ENCODE measurements at regions not wholly inside any gene's neighbourhood (a gene's known extent, or its start where the extent isn't known, plus 50 kb on each side); places are given as distances from the start of the nearest gene placed in this dataset.

DNA sequence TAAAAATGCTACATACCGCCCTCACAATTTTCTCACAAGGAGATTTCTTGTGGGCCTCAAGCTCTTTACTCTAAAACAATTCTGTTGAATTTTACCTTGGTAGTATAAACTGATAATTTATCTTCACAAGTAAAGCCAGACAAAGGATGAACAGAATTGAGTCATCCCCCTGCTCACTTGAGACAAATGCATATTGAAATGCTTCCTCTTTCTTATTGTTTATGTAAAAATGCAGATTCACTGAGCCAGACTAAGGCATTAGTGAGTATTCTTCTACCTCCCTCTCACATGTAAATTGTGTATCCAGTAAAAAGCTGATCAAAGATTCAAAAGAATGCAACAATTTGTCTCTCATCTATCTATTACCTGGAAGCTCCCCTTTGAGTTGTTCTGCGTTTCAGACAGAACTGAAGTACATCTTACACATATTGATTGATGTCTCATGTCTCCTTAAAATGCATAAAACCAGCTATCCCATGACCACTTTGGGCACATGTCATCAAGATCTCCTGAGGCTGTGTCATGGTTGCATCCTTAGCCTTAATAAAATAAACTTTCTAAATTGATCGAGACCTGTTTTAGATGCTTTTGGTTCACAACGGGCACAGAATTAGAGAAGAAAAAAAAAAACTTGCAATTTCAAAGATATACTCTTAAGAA lies 743.1 kb upstream of the B3GALT2 start:
- Histone ChIP-seq H3K4me3 (ENCODE audit: low read depth in 1 of 2, low read length in 2 of 2) (no peak overlapping the region), H3K9ac (ENCODE audit: low read length) (no peak overlapping the region), H3K27ac (ENCODE audit: low read depth, low read length) (no peak overlapping the region), H3K36me3 (ENCODE audit: insufficient read depth, low read length) (no peaks in the 10 kb centered on the region), H3K9me3 (ENCODE audit: low read length) (no peaks in the 10 kb centered on the region), H3K4me1 (ENCODE audit: insufficient read depth, low read length) (no peaks in the 10 kb centered on the region), H3K27me3 (ENCODE audit: control insufficient read depth in 1 of 2, insufficient read depth in 2 of 2, low read length in 2 of 2) (no peaks in the 10 kb centered on the region)

- no peak overlapping the region for H3K9ac ChIP-seq (ENCODE audit: low read length)
- no peaks in the 10 kb centered on the region for H3K4me1 ChIP-seq (ENCODE audit: insufficient read depth, low read length)
- no peaks in the 10 kb centered on the region for H3K27me3 ChIP-seq (ENCODE audit: control insufficient read depth in 1 of 2, insufficient read depth in 2 of 2, low read length in 2 of 2)
- no peaks in the 10 kb centered on the region for H3K36me3 ChIP-seq (ENCODE audit: insufficient read depth, low read length)
- no peaks in the 10 kb centered on the region for H3K9me3 ChIP-seq (ENCODE audit: low read length)
- no peak overlapping the region for H3K27ac ChIP-seq (ENCODE audit: low read depth, low read length)
- H3K4me3 ChIP-seq (ENCODE audit: low read depth in 1 of 2, low read length in 2 of 2): no peak overlapping the region
These were observed 741.1 kb upstream of the B3GALT2 start for GRCh38 chr1:193927550-193927949.

GRCh38 chr1:193926956-193927355 lies 740.5 kb upstream of the B3GALT2 start:
- H3K27ac ChIP-seq (ENCODE audit: low read depth, low read length): no peak overlapping the region
- H3K27me3 ChIP-seq (ENCODE audit: control insufficient read depth in 1 of 2, insufficient read depth in 2 of 2, low read length in 2 of 2): no peaks in the 10 kb centered on the region
- no peak overlapping the region for H3K4me3 ChIP-seq (ENCODE audit: low read depth in 1 of 2, low read length in 2 of 2)
- no peak overlapping the region for H3K9ac ChIP-seq (ENCODE audit: low read length)
- no peaks in the 10 kb centered on the region for H3K4me1 ChIP-seq (ENCODE audit: insufficient read depth, low read length)
- H3K9me3 ChIP-seq (ENCODE audit: low read length): no peaks in the 10 kb centered on the region
- H3K36me3 ChIP-seq (ENCODE audit: insufficient read depth, low read length): no peaks in the 10 kb centered on the region

GRCh38 chr1:193919827-193920226 lies 733.4 kb upstream of the B3GALT2 start:
- Histone ChIP-seq H3K9ac (ENCODE audit: low read length) (no peak overlapping the region), H3K4me3 (ENCODE audit: low read depth in 1 of 2, low read length in 2 of 2) (no peak overlapping the region), H3K36me3 (ENCODE audit: insufficient read depth, low read length) (no peaks in the 10 kb centered on the region), H3K27ac (ENCODE audit: low read depth, low read length) (no peak overlapping the region), H3K9me3 (ENCODE audit: low read length) (no peaks in the 10 kb centered on the region), H3K4me1 (ENCODE audit: insufficient read depth, low read length) (no peaks in the 10 kb centered on the region), H3K27me3 (ENCODE audit: control insufficient read depth in 1 of 2, insufficient read depth in 2 of 2, low read length in 2 of 2) (no peaks in the 10 kb centered on the region)

GRCh38 chr1:193916452-193916851 lies 730.0 kb upstream of the B3GALT2 start:
- H3K9me3 ChIP-seq (ENCODE audit: low read length): no peaks in the 10 kb centered on the region
- H3K36me3 ChIP-seq (ENCODE audit: insufficient read depth, low read length): no peaks in the 10 kb centered on the region
- H3K27me3 ChIP-seq (ENCODE audit: control insufficient read depth in 1 of 2, insufficient read depth in 2 of 2, low read length in 2 of 2): no peaks in the 10 kb centered on the region
- H3K27ac ChIP-seq (ENCODE audit: low read depth, low read length): no peak overlapping the region
- H3K4me1 ChIP-seq (ENCODE audit: insufficient read depth, low read length): no peaks in the 10 kb centered on the region
- H3K9ac ChIP-seq (ENCODE audit: low read length): no peak overlapping the region
- no peak overlapping the region for H3K4me3 ChIP-seq (ENCODE audit: low read depth in 1 of 2, low read length in 2 of 2)

GRCh38 chr1:193914871-193915270 lies 728.5 kb upstream of the B3GALT2 start:
- H3K36me3 ChIP-seq (ENCODE audit: insufficient read depth, low read length): no peaks in the 10 kb centered on the region
- H3K27ac ChIP-seq (ENCODE audit: low read depth, low read length): no peak overlapping the region
- no peak overlapping the region for H3K9ac ChIP-seq (ENCODE audit: low read length)
- H3K9me3 ChIP-seq (ENCODE audit: low read length): no peaks in the 10 kb centered on the region
- H3K27me3 ChIP-seq (ENCODE audit: control insufficient read depth in 1 of 2, insufficient read depth in 2 of 2, low read length in 2 of 2): no peaks in the 10 kb centered on the region
- no peak overlapping the region for H3K4me3 ChIP-seq (ENCODE audit: low read depth in 1 of 2, low read length in 2 of 2)
- no peaks in the 10 kb centered on the region for H3K4me1 ChIP-seq (ENCODE audit: insufficient read depth, low read length)

DNA sequence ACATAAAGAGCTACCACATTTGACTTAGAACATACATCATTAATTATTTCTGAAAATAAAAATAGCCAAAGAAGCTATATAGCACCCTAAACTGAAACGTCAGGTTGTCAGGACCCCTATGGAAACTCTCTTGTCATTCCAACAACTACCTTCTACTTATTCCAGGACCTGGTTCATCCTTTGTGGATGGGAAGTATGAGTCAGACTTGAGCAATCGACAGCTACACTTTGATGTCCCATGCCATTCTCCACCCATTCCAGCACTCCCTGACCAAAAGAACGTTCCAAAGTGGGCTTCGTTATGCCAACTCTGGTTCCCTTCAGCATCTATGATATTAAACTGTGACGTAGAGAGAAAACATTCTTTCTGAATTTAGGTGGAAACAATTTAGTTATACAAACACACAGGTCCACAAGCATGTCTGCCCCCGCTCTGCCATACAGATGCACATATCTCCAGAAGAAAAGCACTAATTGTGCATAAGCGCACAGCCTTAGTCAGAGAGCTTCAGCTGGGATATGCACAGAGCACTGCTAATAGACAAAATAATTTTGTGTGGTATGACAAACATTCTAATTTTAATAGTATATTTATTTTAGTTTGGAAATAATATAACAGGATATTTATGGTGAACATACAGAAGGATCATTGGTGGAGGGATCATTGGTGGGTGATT lies 723.1 kb upstream of the B3GALT2 start:
- H3K36me3 ChIP-seq (ENCODE audit: insufficient read depth, low read length): no peaks in the 10 kb centered on the region
- no peak overlapping the region for H3K9ac ChIP-seq (ENCODE audit: low read length)
- H3K27me3 ChIP-seq (ENCODE audit: control insufficient read depth in 1 of 2, insufficient read depth in 2 of 2, low read length in 2 of 2): no peaks in the 10 kb centered on the region
- H3K4me1 ChIP-seq (ENCODE audit: insufficient read depth, low read length): no peaks in the 10 kb centered on the region
- no peaks in the 10 kb centered on the region for H3K9me3 ChIP-seq (ENCODE audit: low read length)
- no peak overlapping the region for H3K27ac ChIP-seq (ENCODE audit: low read depth, low read length)
- no peak overlapping the region for H3K4me3 ChIP-seq (ENCODE audit: low read depth in 1 of 2, low read length in 2 of 2)

- H3K4me3 ChIP-seq (ENCODE audit: low read depth in 1 of 2, low read length in 2 of 2): no peak overlapping the region
- no peaks in the 10 kb centered on the region for H3K9me3 ChIP-seq (ENCODE audit: low read length)
- no peaks in the 10 kb centered on the region for H3K4me1 ChIP-seq (ENCODE audit: insufficient read depth, low read length)
- no peaks in the 10 kb centered on the region for H3K36me3 ChIP-seq (ENCODE audit: insufficient read depth, low read length)
- H3K27ac ChIP-seq (ENCODE audit: low read depth, low read length): no peak overlapping the region
- H3K9ac ChIP-seq (ENCODE audit: low read length): no peak overlapping the region
- H3K27me3 ChIP-seq (ENCODE audit: control insufficient read depth in 1 of 2, insufficient read depth in 2 of 2, low read length in 2 of 2): no peaks in the 10 kb centered on the region
These were observed 719.1 kb upstream of the B3GALT2 start for GRCh38 chr1:193905288-193906085.

- Histone ChIP-seq H3K9ac (ENCODE audit: low read length) (no peak overlapping the region), H3K27me3 (ENCODE audit: control insufficient read depth in 1 of 2, insufficient read depth in 2 of 2, low read length in 2 of 2) (no peaks in the 10 kb centered on the region), H3K4me3 (ENCODE audit: low read depth in 1 of 2, low read length in 2 of 2) (no peak overlapping the region), H3K4me1 (ENCODE audit: insufficient read depth, low read length) (no peaks in the 10 kb centered on the region), H3K27ac (ENCODE audit: low read depth, low read length) (no peak overlapping the region), H3K36me3 (ENCODE audit: insufficient read depth, low read length) (no peaks in the 10 kb centered on the region), H3K9me3 (ENCODE audit: low read length) (no peaks in the 10 kb centered on the region)
These were observed 705.4 kb upstream of the B3GALT2 start for GRCh38 chr1:193891788-193892187.

DNA sequence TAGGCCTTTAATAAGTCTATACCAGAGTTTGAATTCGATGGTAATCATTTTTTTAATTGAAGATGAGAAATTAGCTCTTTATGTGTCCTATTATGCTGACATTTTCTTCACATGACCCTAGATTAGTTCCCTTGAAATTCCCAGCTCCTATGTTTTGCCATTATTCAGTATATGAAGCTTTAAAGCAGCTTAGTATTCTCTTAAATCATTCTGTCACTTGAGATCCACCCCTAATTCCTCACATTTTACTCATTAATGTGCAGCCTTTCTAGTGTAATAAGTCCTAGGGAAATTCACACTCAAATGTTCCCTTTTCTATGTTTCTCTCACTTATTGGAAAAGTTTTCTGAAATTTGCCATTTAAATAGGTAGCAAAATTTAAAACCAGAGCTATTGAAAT lies 704.5 kb upstream of the B3GALT2 start:
- Histone ChIP-seq H3K36me3 (ENCODE audit: insufficient read depth, low read length) (no peaks in the 10 kb centered on the region), H3K9ac (ENCODE audit: low read length) (no peak overlapping the region), H3K9me3 (ENCODE audit: low read length) (no peaks in the 10 kb centered on the region), H3K4me1 (ENCODE audit: insufficient read depth, low read length) (no peaks in the 10 kb centered on the region), H3K27ac (ENCODE audit: low read depth, low read length) (no peak overlapping the region), H3K4me3 (ENCODE audit: low read depth in 1 of 2, low read length in 2 of 2) (no peak overlapping the region), H3K27me3 (ENCODE audit: control insufficient read depth in 1 of 2, insufficient read depth in 2 of 2, low read length in 2 of 2) (no peaks in the 10 kb centered on the region)

GRCh38 chr1:193884848-193885558 lies 698.6 kb upstream of the B3GALT2 start:
- Histone ChIP-seq H3K4me3 (ENCODE audit: low read depth in 1 of 2, low read length in 2 of 2) (no peak overlapping the region), H3K36me3 (ENCODE audit: insufficient read depth, low read length) (no peaks in the 10 kb centered on the region), H3K9me3 (ENCODE audit: low read length) (no peaks in the 10 kb centered on the region), H3K9ac (ENCODE audit: low read length) (no peak overlapping the region), H3K4me1 (ENCODE audit: insufficient read depth, low read length) (no peaks in the 10 kb centered on the region), H3K27me3 (ENCODE audit: control insufficient read depth in 1 of 2, insufficient read depth in 2 of 2, low read length in 2 of 2) (no peaks in the 10 kb centered on the region), H3K27ac (ENCODE audit: low read depth, low read length) (no peak overlapping the region)

Data from muscle layer of colon (tissue), 2 donors.